ENCODE measurements at regions not wholly inside any gene's neighbourhood (a gene's known extent, or its start where the extent isn't known, plus 50 kb on each side); places are given as distances from the start of the nearest gene placed in this dataset.
"Not testable (repeated sequence)": the region's sequence is repeated elsewhere in the genome, so short reads cannot be mapped to it uniquely, and the experiment has no call there.

- no peak for DNase-seq (ENCODE audit: extremely low read depth, low read depth)
These were observed 262.2 kb downstream of the MEX3B start for GRCh38 chr15:81783586-81783985.

DNA sequence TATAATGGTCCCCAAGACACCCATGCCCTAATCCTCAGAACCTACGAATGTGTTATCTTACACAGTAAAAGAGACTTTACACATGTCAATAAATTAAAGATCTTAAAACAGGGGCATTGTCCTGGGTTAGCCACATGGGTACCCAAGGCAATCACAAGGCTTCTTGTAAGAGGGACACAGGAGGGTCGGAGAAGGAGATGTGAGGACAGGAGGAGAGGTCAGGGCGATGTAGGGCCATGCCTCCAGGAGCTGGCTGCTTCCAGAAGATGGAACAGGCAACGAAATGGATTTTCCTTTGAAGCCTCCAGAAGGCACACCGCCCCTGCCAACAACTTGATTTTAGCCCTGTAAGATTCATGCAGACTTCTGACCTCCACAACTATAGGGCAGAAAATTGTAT is 262.7 kb downstream of the MEX3B start:
- no peak for DNase-seq (ENCODE audit: extremely low read depth, low read depth)

DNA sequence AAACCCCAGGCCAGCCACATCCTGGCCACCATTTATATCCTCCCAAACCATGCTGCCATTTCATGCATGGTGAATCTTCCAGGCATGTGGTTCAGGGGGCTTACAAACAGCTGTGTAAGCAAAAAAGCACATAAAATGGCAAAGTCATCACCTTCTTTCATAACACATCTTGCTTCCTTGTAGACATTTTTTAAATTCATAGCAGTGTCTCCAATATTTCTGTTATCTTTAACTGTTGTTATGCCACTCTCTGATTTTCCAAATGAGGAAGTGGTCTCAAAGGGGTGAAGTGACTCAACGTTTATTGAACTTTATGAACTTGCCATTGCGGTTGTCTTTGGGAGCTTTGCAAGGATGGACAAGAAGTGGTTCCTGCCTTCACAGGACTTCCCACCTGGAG is 264.4 kb downstream of the MEX3B start:
- no peak for DNase-seq (ENCODE audit: extremely low read depth, low read depth)

GRCh38 chr15:81780966-81781365 is 264.9 kb downstream of the MEX3B start:
- DNase-seq (ENCODE audit: extremely low read depth, low read depth), result no peak

DNA sequence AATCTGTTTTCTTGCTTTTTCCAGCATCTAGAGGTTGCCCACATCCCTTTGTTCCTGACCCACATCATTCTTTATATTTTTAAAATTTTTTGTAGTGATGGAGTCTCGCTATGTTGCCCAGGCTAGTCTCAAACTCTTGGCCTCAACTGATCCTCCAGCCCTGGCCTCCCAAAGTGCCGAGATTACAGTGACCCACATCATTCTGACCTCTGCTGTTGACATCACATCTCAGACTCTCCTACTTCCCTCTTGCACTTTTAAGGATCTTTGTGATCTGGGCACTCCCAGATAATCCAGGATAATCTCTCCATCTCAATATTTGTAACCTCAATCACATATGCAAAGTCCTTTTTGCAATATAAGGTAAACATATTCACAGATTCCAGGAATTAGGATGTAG is 266.6 kb downstream of the MEX3B start:
- DNase-seq (ENCODE audit: extremely low read depth, low read depth), result no peak

DNA sequence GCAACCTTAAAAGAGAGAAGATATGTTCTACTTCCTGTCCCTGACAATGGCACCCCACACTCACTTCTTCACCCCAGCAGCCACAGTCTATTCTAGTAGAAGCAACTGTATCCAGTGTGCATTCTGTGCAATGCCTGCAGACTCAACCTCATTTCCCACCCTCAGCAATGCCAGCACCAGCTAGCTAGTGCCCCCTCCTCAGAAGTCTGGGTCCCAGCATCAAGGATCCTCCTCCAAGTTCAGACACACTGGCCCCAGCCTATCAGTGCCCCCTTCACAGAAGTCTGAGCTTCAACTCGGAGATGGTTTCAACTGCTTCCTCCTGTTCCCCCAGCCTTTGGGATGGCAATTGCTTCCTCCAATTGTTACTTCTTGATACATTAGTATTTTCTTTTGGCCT is 268.3 kb downstream of the MEX3B start:
- no peak for DNase-seq (ENCODE audit: extremely low read depth, low read depth)

DNA sequence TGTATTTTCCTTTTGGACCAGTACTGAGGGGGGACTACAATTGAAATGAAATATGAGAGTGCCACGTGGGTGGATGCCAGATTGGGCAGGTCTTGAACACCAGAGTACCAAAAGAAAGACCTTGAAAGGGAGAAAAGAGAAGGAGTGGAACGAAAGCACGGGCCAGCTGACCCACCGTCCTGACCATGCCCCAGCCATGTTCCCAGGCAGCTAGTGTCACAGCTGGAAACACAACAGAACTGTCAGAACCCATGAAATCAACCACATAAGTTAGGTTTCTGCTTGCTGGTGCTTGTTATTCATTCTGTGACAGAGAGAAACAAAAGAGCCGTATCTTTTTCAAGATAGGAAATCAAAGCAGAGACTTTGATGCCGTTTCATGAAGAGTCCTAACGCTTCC is 268.8 kb downstream of the MEX3B start:
- no peak for DNase-seq (ENCODE audit: extremely low read depth, low read depth)

- not testable (repeated sequence) for DNase-seq (ENCODE audit: extremely low read depth, low read depth)
These were observed 270.0 kb downstream of the MEX3B start for GRCh38 chr15:81775779-81776178.

DNA sequence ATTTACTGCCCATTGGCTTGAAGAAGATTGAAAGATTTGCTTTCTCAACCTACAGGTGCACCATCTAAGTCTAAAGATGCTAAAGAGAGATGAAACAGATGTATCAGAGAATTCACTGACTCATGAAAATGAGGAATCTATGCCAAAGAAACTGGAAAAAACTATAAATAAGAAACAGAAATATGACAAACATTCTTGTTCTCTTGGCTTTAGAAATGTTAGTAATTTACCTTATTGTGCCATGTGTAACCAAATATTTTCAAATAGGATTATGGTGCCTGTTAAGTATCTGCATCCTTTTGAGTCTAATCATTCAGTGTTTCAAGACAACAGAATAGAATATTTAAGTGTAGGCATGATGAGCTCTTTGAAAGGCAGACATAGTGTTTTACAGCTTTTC is 271.5 kb downstream of the MEX3B start:
- DNase-seq (ENCODE audit: extremely low read depth, low read depth), result no peak

GRCh38 chr15:81768773-81769172 is 277.0 kb downstream of the MEX3B start:
- DNase-seq (ENCODE audit: extremely low read depth, low read depth), result no peak

DNA sequence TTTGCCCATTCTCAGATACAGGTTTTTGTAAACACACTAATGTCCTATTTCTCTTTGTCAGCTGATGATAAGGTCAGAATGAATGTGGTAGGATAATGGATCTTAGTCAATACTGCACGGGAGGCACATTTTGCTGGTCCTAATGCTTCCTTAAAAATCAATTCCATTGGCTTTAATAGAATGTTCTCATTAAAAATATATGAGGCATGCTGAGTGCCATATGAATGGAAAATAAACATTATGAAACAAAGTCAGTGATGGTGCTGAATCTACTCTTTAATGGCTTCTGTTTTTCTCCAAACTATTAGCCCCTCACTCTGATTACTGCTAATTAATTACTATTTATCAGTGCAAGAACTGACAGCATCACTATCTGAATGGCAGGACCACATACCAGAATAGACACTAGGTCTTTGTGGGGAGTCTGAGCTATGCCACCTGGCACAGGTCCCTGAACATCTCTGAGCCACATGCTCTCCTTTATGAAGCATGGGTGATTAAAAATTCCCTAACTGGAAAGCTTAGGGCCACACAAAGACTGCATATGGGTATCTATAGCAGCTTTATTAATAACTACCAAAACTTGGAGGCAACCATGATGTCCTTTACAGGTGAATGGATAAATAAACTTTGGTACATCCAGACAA is 278.9 kb downstream of the MEX3B start:
- no peak for DNase-seq (ENCODE audit: extremely low read depth, low read depth)

DNA sequence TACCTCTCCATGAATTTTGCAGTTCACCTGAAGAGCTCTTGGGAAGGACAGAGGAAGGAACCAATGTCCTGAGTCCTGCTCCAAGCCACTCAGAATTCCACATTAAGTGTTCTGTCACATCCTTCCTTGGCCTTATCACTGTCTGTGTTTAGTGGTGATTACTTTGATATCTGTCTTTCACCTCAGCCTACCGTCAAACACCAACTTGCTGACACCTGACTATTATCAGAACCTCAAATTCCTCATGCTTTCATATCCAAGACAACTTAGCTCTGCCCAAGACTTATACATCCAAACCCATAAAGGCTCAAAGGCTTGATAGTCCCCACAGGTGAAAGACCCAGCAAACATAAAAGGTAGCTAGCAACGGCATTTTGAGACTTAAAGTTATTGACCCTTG is 280.0 kb downstream of the MEX3B start:
- DNase-seq (ENCODE audit: extremely low read depth, low read depth), result no peak

DNA sequence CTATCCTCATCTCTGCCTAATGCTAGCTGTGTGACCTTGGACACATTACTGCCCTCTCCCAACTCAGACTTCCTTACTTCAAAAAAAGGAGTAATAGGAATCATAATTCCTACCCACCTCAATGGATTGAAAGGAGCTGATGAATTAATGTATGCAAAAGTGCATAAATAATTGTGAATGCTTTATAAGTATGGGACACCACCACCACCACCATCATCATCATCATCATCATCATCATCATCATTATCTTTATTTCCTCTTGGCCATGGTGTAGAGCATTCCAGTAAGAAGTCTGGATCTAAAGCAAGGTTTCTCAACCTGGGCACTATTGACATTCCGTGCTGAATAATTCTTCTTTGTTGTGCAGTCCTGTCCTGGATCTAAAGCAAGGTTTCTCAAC is 282.5 kb downstream of the MEX3B start:
- no peak for DNase-seq (ENCODE audit: extremely low read depth, low read depth)

DNA sequence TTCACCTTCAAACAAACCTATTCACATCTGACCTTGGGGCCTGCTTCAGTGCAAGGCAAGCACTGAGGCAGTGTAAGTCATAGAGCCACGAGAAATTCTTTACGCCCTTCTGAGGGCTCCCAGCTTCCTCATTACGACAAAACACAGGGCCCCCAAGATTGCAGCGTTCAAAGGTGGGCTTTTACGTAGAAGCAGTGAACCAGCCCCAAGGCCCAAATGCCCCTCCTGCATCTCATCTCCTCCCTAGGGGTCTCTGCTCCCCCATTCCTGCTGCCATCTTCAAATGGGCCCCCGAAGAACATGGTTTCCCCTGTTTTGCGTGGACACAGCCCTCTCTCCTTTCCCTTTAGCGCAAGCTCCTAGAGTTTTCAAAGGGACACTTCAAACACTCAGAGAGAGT is 285.1 kb downstream of the MEX3B start:
- no peak for DNase-seq (ENCODE audit: extremely low read depth, low read depth)

- DNase-seq (ENCODE audit: extremely low read depth, low read depth), result no peak
These were observed 287.0 kb downstream of the MEX3B start for GRCh38 chr15:81758818-81759284.

- DNase-seq (ENCODE audit: extremely low read depth, low read depth), result no peak
These were observed 290.2 kb downstream of the MEX3B start for GRCh38 chr15:81755626-81756025.

DNA sequence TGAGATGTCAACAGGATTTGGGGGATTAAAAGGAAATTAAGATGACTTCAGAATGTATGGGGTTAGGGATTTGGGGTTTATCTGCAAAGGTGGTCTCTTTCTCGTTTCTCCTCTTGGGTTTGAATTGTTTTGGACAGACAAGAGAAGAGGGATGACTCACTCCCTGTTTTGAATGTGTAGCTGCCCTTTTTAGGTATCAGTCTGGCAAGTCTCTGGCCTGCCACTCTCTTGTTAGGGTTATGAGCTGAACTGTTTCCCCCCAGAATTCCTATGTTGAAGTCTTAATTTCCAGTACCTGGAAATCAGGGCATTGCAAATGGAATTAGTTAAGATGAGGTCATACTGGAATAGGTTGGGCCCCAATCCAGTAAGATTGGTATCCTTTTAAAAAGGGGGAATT is 291.7 kb downstream of the MEX3B start:
- DNase-seq (ENCODE audit: extremely low read depth, low read depth), result no peak

- DNase-seq (ENCODE audit: extremely low read depth, low read depth), result no peak
These were observed 292.8 kb downstream of the MEX3B start for GRCh38 chr15:81752974-81753373.

DNA sequence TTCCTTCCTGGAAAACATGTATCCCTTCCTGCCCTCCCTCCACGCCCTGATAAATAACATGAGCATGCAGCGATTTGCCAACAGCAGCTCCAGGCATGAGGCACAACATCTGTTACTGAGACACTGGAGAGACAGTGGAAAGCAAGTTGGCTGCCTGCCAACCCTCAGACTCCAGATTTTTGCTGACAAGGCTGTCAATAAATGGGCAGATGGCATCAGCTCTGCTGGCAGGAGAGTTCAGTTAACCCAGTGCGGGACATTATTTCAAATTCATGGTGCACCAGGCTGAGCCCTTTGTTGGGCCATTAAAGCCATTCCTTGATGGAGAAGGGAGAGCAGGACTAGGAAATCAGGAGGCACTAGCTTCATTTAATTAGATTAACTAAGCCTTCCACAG is 293.3 kb downstream of the MEX3B start:
- DNase-seq (ENCODE audit: extremely low read depth, low read depth), result no peak

- DNase-seq (ENCODE audit: extremely low read depth, low read depth), result no peak
These were observed 293.8 kb downstream of the MEX3B start for GRCh38 chr15:81751816-81752545.

- DNase-seq (ENCODE audit: extremely low read depth, low read depth), result no peak
These were observed 294.6 kb downstream of the MEX3B start for GRCh38 chr15:81751256-81751655.

DNA sequence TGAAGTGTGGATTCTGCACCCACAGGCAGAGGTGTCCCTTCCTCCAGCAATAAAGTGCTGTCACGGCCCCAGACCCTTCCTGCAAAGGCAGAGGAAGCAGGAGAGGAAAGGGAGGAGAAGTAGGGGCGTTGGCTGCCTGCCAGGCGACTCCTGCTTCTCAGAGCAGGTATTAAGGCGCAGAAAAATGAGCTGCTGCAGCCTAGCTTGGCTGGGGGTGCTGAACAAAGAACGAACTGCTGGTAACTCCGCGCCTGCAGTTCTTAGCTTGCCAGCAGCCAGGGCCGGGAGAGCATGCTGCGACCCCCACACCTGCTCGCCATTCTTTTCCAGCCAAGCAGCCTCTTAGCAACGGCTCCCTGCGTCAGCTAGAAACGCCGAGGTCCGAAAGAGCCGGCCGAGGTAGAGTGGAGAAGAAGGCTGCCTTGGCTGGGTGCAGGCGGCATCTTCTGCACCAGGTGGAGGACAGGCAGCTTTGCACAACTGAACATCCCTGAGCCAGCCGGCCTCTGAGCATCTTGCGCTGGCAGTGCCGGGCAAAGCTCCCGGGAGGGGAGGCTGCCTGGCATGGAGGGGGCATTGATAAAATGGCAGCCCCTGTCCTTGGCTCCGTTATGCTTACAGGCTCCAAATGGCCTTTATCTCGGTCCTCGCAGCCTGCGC is 296.0 kb downstream of the MEX3B start:
- DNase-seq (ENCODE audit: extremely low read depth, low read depth), result no peak

Data from NCI-H460 (cell line).